ENCODE measurements at regions not wholly inside any gene's neighbourhood (a gene's known extent, or its start where the extent isn't known, plus 50 kb on each side); places are given as distances from the start of the nearest gene placed in this dataset.
"Not testable (repeated sequence)": the region's sequence is repeated elsewhere in the genome, so short reads cannot be mapped to it uniquely, and the experiment has no call there.

GRCh38 chr20:29884322-29884721 is 1373.1 kb upstream of the DEFB115 start:
- H3K27me3 ChIP-seq (ENCODE audit: control insufficient read depth in 4 of 4, insufficient read depth in 4 of 4, low read length in 3 of 4); H3K9ac ChIP-seq (ENCODE audit: low read depth in 1 of 2, low read length in 2 of 2); H3K4me3 ChIP-seq (ENCODE audit: low read depth in 1 of 3, low read length in 3 of 3); DNase-seq (ENCODE audit: low spot score); H3K27ac ChIP-seq (ENCODE audit: low read depth in 1 of 2, low read length in 2 of 2); H3K9me3 ChIP-seq (ENCODE audit: control insufficient read depth in 4 of 4, low read length in 3 of 4); H3K4me1 ChIP-seq (ENCODE audit: control insufficient read depth in 4 of 4, insufficient read depth in 4 of 4, low read length in 3 of 4); H3K36me3 ChIP-seq (ENCODE audit: control insufficient read depth in 4 of 4, insufficient read depth in 3 of 4, low read depth in 1 of 4, low read length in 3 of 4): not testable (repeated sequence)
- WGBS: 72% methylated on average over 3 of the region's 3 CpGs

DNA sequence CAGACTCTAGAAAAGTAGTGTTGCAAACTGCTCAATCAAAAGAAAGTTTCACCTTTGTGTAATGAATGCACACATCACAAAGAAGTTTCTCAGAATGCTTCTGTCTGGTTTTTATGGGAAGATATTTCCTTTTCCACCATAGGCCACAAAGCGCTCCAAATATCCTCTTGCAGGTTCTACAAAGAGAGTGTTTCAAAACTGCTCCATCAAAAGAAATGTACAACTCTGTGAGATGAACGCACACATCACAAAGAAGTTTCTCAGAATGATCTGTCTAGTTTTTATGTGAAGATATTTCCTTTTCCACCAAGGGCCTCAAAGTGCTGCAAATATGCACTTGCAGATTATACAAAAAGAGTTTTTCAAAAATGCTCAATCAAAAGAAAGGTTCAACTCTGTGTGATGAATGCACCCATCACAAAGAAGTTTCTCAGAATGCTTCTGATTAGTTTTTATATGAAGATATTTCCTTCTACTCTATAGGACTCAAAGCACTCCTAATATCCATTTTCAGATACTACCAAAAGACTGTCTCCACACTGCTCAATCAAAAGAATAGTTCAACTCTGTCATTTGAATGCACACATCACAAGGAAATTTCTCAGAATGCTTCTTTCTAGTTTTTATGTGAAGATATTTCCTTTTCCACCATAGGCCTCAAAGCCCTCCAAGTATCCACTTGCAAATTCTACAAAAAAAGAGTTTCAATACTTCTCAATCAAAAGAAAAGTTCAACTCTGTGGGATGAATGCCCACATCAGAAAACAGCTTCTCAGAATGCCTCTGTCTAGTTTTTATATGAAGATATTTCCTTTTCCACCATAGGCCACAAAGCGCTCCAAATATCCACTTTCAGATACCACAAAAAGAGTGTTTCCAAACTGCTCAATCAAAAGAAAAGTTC is 1371.9 kb upstream of the DEFB115 start:
- not testable (repeated sequence) for H3K9ac ChIP-seq (ENCODE audit: low read depth in 1 of 2, low read length in 2 of 2); H3K4me3 ChIP-seq (ENCODE audit: low read depth in 1 of 3, low read length in 3 of 3); H3K36me3 ChIP-seq (ENCODE audit: control insufficient read depth in 4 of 4, insufficient read depth in 3 of 4, low read depth in 1 of 4, low read length in 3 of 4); H3K4me1 ChIP-seq (ENCODE audit: control insufficient read depth in 4 of 4, insufficient read depth in 4 of 4, low read length in 3 of 4); DNase-seq (ENCODE audit: low spot score); H3K9me3 ChIP-seq (ENCODE audit: control insufficient read depth in 4 of 4, low read length in 3 of 4); H3K27me3 ChIP-seq (ENCODE audit: control insufficient read depth in 4 of 4, insufficient read depth in 4 of 4, low read length in 3 of 4); H3K27ac ChIP-seq (ENCODE audit: low read depth in 1 of 2, low read length in 2 of 2)
- WGBS: 61% methylated on average over 2 of the region's 3 CpGs

DNA sequence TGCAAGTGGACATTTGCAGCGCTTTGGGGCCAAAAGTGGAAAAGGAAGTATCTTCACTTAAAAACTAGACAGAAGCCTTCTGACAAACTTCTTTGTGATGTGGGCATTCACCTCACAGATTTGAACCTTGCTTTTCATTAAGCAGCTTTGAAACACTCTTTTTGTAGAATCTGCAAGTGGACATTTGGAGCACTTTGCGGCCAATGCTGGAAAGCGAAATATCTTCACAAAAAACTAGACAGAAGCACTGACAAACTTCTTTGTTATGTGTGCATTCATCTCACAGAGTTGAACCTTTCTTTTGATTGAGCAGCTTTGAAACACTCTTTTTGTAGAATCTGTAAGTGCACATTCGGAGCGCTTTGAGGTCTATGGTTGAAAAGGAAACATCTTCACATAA is 1365.9 kb upstream of the DEFB115 start:
- not testable (repeated sequence) for H3K36me3 ChIP-seq (ENCODE audit: control insufficient read depth in 4 of 4, insufficient read depth in 3 of 4, low read depth in 1 of 4, low read length in 3 of 4); H3K4me1 ChIP-seq (ENCODE audit: control insufficient read depth in 4 of 4, insufficient read depth in 4 of 4, low read length in 3 of 4); H3K9ac ChIP-seq (ENCODE audit: low read depth in 1 of 2, low read length in 2 of 2); H3K27ac ChIP-seq (ENCODE audit: low read depth in 1 of 2, low read length in 2 of 2); H3K4me3 ChIP-seq (ENCODE audit: low read depth in 1 of 3, low read length in 3 of 3); H3K9me3 ChIP-seq (ENCODE audit: control insufficient read depth in 4 of 4, low read length in 3 of 4); H3K27me3 ChIP-seq (ENCODE audit: control insufficient read depth in 4 of 4, insufficient read depth in 4 of 4, low read length in 3 of 4); DNase-seq (ENCODE audit: low spot score)
- 89% methylated on average over 5 of the region's 5 CpGs for WGBS

Small RNAs in the stretch of these regions (small RNA-seq; reads per million reads assigned to genes)
- gene RF00002: 0.09 reads per million

All from liver (tissue), 7 donors.